ENCODE measurements at regions not wholly inside any gene's neighbourhood (a gene's known extent, or its start where the extent isn't known, plus 50 kb on each side); places are given as distances from the start of the nearest gene placed in this dataset.

GRCh38 chr2:195560209-195560895 lies 96.7 kb upstream of the SLC39A10 start:
- Histone ChIP-seq H3F3A (ENCODE audit: insufficient read depth, low read depth) (no peaks in the 10 kb centered on the region), H3K79me2 (ENCODE audit: low read depth) (no peaks in the 10 kb centered on the region), H3K4me1 (replicated peaks; ENCODE audit: insufficient read depth) (peaks cover 10% of the 10 kb centered on the region; the same call in 1 of the 2 replicates), H3K27me3 (ENCODE audit: insufficient read depth, low read depth) (no peaks in the 10 kb centered on the region), H3K4me3 (no peak overlapping the region), H4K20me1 (ENCODE audit: insufficient read depth) (no peaks in the 10 kb centered on the region), H3K9me3 (ENCODE audit: insufficient read depth, low read depth) (no peaks in the 10 kb centered on the region), H3K9me2 (ENCODE audit: insufficient read depth) (no peaks in the 10 kb centered on the region), H3K4me2 (no peak overlapping the region), H3K36me3 (ENCODE audit: low read depth) (no peaks in the 10 kb centered on the region), H2AFZ (no peak overlapping the region), H3K27ac (0 out of 2 replicates have a peak overlapping the region, but pooled peaks have one; percentile 26)
- intact Hi-C loops (cut with micrococcal nuclease; ENCODE audit: unreplicated experiment): loop anchor here (2.0 to 10.0 kb wide), 3 partner anchors 26 to 54 kb away; no protein-coding TSS in a partner anchor
- no peak for DNase-seq
- TF ChIP-seq CTCF (conservative IDR thresholded peaks at IDR 0.05): no peak
- TF ChIP-seq EZH2 (IDR thresholded peaks at IDR 0.05; ENCODE audit: low read depth): no peak
- ChIA-PET POLR2A (ENCODE audit: unreplicated experiment) (interaction anchor here (0.6 to 1.0 kb wide), 3 partner anchors 54 to 97 kb away, joined by 3 to 9 read pairs (median 7); partner anchors contain the start of gene SLC39A10), CTCF (interaction anchor here (1.4 kb wide), 1 partner anchor 96 kb away, joined by 7 read pairs; the partner anchor contains the start of gene SLC39A10)
- BruUV-seq (replicated peaks): TSS peak; percentile 84

GRCh38 chr2:195559431-195559914 lies 97.6 kb upstream of the SLC39A10 start:
- no peaks in the 10 kb centered on the region for H3K36me3 ChIP-seq (ENCODE audit: low read depth)
- no peak overlapping the region for H3K27ac ChIP-seq
- ChIA-PET POLR2A (ENCODE audit: unreplicated experiment) (no interaction called here), CTCF (no interaction called here)
- H3K9me2 ChIP-seq (ENCODE audit: insufficient read depth): no peaks in the 10 kb centered on the region
- BruUV-seq (replicated peaks): no TSS peak
- H3F3A ChIP-seq (ENCODE audit: insufficient read depth, low read depth): no peaks in the 10 kb centered on the region
- peaks cover 10% of the 10 kb centered on the region; the same call in 1 of the 2 replicates for H3K4me1 ChIP-seq (replicated peaks; ENCODE audit: insufficient read depth)
- no peaks in the 10 kb centered on the region for H4K20me1 ChIP-seq (ENCODE audit: insufficient read depth)
- H2AFZ ChIP-seq: no peak overlapping the region
- DNase-seq: no peak
- H3K4me3 ChIP-seq: no peak overlapping the region
- intact Hi-C loops (cut with micrococcal nuclease; ENCODE audit: unreplicated experiment): no loop called here
- no peak for TF ChIP-seq EZH2 (IDR thresholded peaks at IDR 0.05; ENCODE audit: low read depth)
- TF ChIP-seq CTCF (conservative IDR thresholded peaks at IDR 0.05): no peak
- no peaks in the 10 kb centered on the region for H3K79me2 ChIP-seq (ENCODE audit: low read depth)
- H3K4me2 ChIP-seq: no peak overlapping the region
- no peaks in the 10 kb centered on the region for H3K27me3 ChIP-seq (ENCODE audit: insufficient read depth, low read depth)
- H3K9me3 ChIP-seq (ENCODE audit: insufficient read depth, low read depth): no peaks in the 10 kb centered on the region

GRCh38 chr2:195555971-195556370 lies 101.1 kb upstream of the SLC39A10 start:
- H3K4me2 ChIP-seq: no peak overlapping the region
- TF ChIP-seq CTCF (conservative IDR thresholded peaks at IDR 0.05): no peak
- no peak for TF ChIP-seq EZH2 (IDR thresholded peaks at IDR 0.05; ENCODE audit: low read depth)
- no peaks in the 10 kb centered on the region for H3K79me2 ChIP-seq (ENCODE audit: low read depth)
- DNase-seq: no peak
- no peaks in the 10 kb centered on the region for H3K9me2 ChIP-seq (ENCODE audit: insufficient read depth)
- H3K36me3 ChIP-seq (ENCODE audit: low read depth): no peaks in the 10 kb centered on the region
- no peak overlapping the region for H3K27ac ChIP-seq
- peaks cover 3% of the 10 kb centered on the region; the same call in 1 of the 2 replicates for H3K4me1 ChIP-seq (replicated peaks; ENCODE audit: insufficient read depth)
- no peaks in the 10 kb centered on the region for H3K27me3 ChIP-seq (ENCODE audit: insufficient read depth, low read depth)
- ChIA-PET CTCF (no interaction called here), POLR2A (ENCODE audit: unreplicated experiment) (no interaction called here)
- no TSS peak for BruUV-seq (replicated peaks)
- intact Hi-C loops (cut with micrococcal nuclease; ENCODE audit: unreplicated experiment): no loop called here
- no peaks in the 10 kb centered on the region for H3F3A ChIP-seq (ENCODE audit: insufficient read depth, low read depth)
- H4K20me1 ChIP-seq (ENCODE audit: insufficient read depth): no peaks in the 10 kb centered on the region
- H3K4me3 ChIP-seq: no peak overlapping the region
- no peak overlapping the region for H2AFZ ChIP-seq
- H3K9me3 ChIP-seq (ENCODE audit: insufficient read depth, low read depth): no peaks in the 10 kb centered on the region

Measured in PC-9 (cell line).